ENCODE measurements at regions not wholly inside any gene's neighbourhood (a gene's known extent, or its start where the extent isn't known, plus 50 kb on each side); places are given as distances from the start of the nearest gene placed in this dataset.

DNA sequence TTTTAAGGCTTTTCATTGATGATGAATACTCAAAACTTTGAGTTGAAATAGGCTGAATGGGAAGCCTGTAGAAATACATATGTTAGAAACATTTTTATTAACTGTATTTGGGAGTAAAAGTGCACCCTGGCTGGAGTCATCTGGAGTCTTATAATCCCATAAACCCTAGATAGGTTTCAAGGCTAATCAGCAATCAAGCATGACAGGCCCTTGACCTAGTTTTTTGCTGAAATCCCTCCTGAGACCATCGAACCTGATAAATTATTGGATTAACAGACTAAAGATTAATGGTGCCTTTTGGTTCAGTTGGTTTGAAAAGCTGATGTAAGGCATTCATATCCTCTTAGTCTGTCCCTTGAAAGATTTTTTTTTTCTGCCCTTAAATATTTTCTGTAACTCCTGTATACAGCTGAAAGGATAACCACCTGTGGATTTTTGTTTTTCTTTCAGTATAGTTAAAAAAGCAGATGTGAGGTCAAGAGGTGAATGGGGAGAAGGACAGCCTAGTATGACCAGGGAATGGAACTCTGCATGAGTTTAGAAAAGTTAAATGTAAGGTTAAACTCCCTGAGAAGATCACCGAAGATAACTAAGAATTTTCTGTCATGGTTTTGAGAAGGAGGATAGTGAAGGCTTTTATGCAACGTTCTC, 69.4 kb upstream of the STXBP5L start:
- Histone ChIP-seq H3K9me3 (ENCODE audit: low read length) (no peaks in the 10 kb centered on the region), H3K9ac (ENCODE audit: insufficient read depth, low read depth, low read length) (no peak overlapping the region), H3K36me3 (replicated peaks in 1 of 2; ENCODE audit: control insufficient read depth in 1 of 2, insufficient read depth in 2 of 2, low read length in 2 of 2) (no peaks in the 10 kb centered on the region), H3K4me3 (replicated peaks in 1 of 3; ENCODE audit: insufficient read depth in 1 of 3, low read depth in 2 of 3, low read length in 3 of 3) (no peak overlapping the region), H3K27me3 (ENCODE audit: control insufficient read depth in 1 of 2, insufficient read depth in 2 of 2, low read length in 2 of 2) (peaks cover 0 to 1% of the 10 kb centered on the region in 2 experiments; a peak in 1 of 5 replicates), H3K27ac (ENCODE audit: extremely low read length, insufficient read depth, low read length) (no peak overlapping the region), H4K20me1 (ENCODE audit: insufficient read depth, low read length) (no peaks in the 10 kb centered on the region), H3K4me2 (ENCODE audit: low read depth, low read length) (no peak overlapping the region), H2AFZ (ENCODE audit: low read length) (no peak overlapping the region), H3K79me2 (ENCODE audit: insufficient read depth, low read length) (no peaks in the 10 kb centered on the region), H3K4me1 (ENCODE audit: insufficient read depth, low read length) (peaks cover 7% of the 10 kb centered on the region)
- ATAC-seq (no peak), DNase-seq (ENCODE audit: low spot score) (no peak), FAIRE-seq (no peak)
- CTCF ChIA-PET (ENCODE audit: low intra/inter-chr PET ratio, low total read pairs) = no interaction called here
- TF ChIP-seq, protein P1, sequence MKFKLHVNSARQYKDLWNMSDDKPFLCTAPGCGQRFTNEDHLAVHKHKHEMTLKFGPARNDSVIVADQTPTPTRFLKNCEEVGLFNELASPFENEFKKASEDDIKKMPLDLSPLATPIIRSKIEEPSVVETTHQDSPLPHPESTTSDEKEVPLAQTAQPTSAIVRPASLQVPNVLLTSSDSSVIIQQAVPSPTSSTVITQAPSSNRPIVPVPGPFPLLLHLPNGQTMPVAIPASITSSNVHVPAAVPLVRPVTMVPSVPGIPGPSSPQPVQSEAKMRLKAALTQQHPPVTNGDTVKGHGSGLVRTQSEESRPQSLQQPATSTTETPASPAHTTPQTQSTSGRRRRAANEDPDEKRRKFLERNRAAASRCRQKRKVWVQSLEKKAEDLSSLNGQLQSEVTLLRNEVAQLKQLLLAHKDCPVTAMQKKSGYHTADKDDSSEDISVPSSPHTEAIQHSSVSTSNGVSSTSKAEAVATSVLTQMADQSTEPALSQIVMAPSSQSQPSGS (CRISPR knock-in tag; IDR thresholded peaks at IDR 0.05) = no peak
- TF ChIP-seq DNMT3B (CRISPR knock-in tag; conservative IDR thresholded peaks at IDR 0.05) (no peak), ZIK1 (CRISPR knock-in tag; IDR thresholded peaks at IDR 0.05; ENCODE audit: borderline replicate concordance, low read depth) (no peak)
- TF ChIP-seq, protein P2, sequence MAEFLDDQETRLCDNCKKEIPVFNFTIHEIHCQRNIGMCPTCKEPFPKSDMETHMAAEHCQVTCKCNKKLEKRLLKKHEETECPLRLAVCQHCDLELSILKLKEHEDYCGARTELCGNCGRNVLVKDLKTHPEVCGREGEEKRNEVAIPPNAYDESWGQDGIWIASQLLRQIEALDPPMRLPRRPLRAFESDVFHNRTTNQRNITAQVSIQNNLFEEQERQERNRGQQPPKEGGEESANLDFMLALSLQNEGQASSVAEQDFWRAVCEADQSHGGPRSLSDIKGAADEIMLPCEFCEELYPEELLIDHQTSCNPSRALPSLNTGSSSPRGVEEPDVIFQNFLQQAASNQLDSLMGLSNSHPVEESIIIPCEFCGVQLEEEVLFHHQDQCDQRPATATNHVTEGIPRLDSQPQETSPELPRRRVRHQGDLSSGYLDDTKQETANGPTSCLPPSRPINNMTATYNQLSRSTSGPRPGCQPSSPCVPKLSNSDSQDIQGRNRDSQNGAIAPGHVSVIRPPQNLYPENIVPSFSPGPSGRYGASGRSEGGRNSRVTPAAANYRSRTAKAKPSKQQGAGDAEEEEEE (CRISPR knock-in tag; IDR thresholded peaks at IDR 0.05; ENCODE audit: borderline replicate concordance) = no peak
- TF ChIP-seq, protein P3, sequence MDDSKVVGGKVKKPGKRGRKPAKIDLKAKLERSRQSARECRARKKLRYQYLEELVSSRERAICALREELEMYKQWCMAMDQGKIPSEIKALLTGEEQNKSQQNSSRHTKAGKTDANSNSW (CRISPR knock-in tag; IDR thresholded peaks at IDR 0.05; ENCODE audit: borderline replicate concordance) = no peak
- TF ChIP-seq, protein P4, sequence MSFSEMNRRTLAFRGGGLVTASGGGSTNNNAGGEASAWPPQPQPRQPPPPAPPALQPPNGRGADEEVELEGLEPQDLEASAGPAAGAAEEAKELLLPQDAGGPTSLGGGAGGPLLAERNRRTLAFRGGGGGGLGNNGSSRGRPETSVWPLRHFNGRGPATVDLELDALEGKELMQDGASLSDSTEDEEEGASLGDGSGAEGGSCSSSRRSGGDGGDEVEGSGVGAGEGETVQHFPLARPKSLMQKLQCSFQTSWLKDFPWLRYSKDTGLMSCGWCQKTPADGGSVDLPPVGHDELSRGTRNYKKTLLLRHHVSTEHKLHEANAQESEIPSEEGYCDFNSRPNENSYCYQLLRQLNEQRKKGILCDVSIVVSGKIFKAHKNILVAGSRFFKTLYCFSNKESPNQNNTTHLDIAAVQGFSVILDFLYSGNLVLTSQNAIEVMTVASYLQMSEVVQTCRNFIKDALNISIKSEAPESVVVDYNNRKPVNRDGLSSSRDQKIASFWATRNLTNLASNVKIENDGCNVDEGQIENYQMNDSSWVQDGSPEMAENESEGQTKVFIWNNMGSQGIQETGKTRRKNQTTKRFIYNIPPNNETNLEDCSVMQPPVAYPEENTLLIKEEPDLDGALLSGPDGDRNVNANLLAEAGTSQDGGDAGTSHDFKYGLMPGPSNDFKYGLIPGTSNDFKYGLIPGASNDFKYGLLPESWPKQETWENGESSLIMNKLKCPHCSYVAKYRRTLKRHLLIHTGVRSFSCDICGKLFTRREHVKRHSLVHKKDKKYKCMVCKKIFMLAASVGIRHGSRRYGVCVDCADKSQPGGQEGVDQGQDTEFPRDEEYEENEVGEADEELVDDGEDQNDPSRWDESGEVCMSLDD (CRISPR knock-in tag; IDR thresholded peaks at IDR 0.05; ENCODE audit: borderline replicate concordance) = no peak
- intact Hi-C loops (cut with micrococcal nuclease; ENCODE audit: unreplicated experiment) = no loop called here
- POLR2A ChIA-PET = no interaction called here
- WGBS (ENCODE audit: low lambda C conversion rate) = 0% methylated on average over 3 of the region's 3 CpGs
- BruUV-seq (replicated peaks) = no TSS peak
- in situ Hi-C loops (cut with HindIII; ENCODE audit: extremely low pct_ligation_motif_present, low pct_unique_long_range_greater_than_20kb) = no loop called here
